H1 (cell line): ENCODE measurements at regions not wholly inside any gene's neighbourhood (a gene's known extent, or its start where the extent isn't known, plus 50 kb on each side); places are given as distances from the start of the nearest gene placed in this dataset.

ENCODE experiments used
- CTCF ChIA-PET: fragments of 300-600 bp; sonication (Branson Sonifier 250); formaldehyde crosslinking; loops from one replicate; lab custom pipeline; 2021; ENCODE audit not compliant: partially characterized antibody; lab: Charles Lee
- POLR2A ChIA-PET: fragments of 300-600 bp; sonication (Branson Sonifier 250); formaldehyde crosslinking; loops from one replicate; lab custom pipeline; 2021; ENCODE audit warnings: inconsistent platforms; ENCODE audit not compliant: partially characterized antibody; lab: Charles Lee
- DNase-seq, 2 experiments: peaks; one replicate each; pipeline versions ENCODE4 v3.0.0 to v3.0.0-alpha.2; 2010 to 2022; ENCODE audit warnings: low spot score in 2 of 2, low read depth in 1 of 2, mixed read lengths in 1 of 2
- FAIRE-seq: peaks from 2 replicates; lab custom pipeline; 2011; peaks lifted over from hg19 to GRCh38; lab: Jason Lieb, UNC
- H2AFZ ChIP-seq: 2 replicates; pipeline ENCODE4 v1.8.1; 2012; ENCODE audit warnings: low read length, inconsistent platforms
- H2AK5ac ChIP-seq: 2 replicates; pipeline ENCODE4 v1.6.1; 2013; ENCODE audit warnings: low read depth, low read length
- H2BK120ac ChIP-seq: replicated peaks from 2 replicates; pipeline ENCODE3; 2013; ENCODE audit warnings: low read depth, low read length, inconsistent platforms
- H2BK12ac ChIP-seq: 2 replicates; pipeline ENCODE4 v1.6.1; 2013; ENCODE audit warnings: low read depth, low read length
- H2BK15ac ChIP-seq: 2 replicates; pipeline ENCODE4 v1.6.1; 2013; ENCODE audit warnings: low read length
- H2BK20ac ChIP-seq: 2 replicates; pipeline ENCODE4 v1.6.1; 2013; ENCODE audit warnings: low read length
- H2BK5ac ChIP-seq: 2 replicates; pipeline ENCODE4 v1.6.1; 2013; ENCODE audit warnings: low read depth, low read length
- H3K14ac ChIP-seq: 2 replicates; pipeline ENCODE4 v1.6.1; 2013; ENCODE audit warnings: inconsistent platforms; ENCODE audit not compliant: insufficient read length
- H3K18ac ChIP-seq: 2 replicates; pipeline ENCODE4 v1.6.1; 2013; ENCODE audit warnings: low read length; ENCODE audit errors: extremely low read depth
- H3K23ac ChIP-seq: 2 replicates; pipeline ENCODE4 v1.6.1; 2013; ENCODE audit warnings: inconsistent platforms; ENCODE audit not compliant: insufficient read length
- H3K23me2 ChIP-seq: 2 replicates; pipeline ENCODE4 v1.6.1; 2013; ENCODE audit warnings: low read depth, low read length
- H3K27ac ChIP-seq: 2 replicates; pipeline ENCODE4 v1.6.1; 2011; ENCODE audit warnings: low read depth, low read length, inconsistent platforms
- H3K27me3 ChIP-seq, 4 experiments: replicated peaks in 1 of 4; 1 replicate in 1 of 4; 2 replicates in 3 of 4; pipeline versions ENCODE4 v1.6.1 to v1.8.1; 2011 to 2013; ENCODE audit warnings: low read length in 3 of 4, mild to moderate bottlenecking in 3 of 4, inconsistent platforms in 2 of 4, mixed read lengths in 2 of 4, moderate library complexity in 1 of 4; ENCODE audit not compliant: control insufficient read depth in 3 of 4, insufficient read depth in 3 of 4; ENCODE audit errors: extremely low read depth in 1 of 4
- H3K36me3 ChIP-seq, 4 experiments: 2 replicates each; pipeline versions ENCODE4 v1.6.1 to v1.8.1; 2011 to 2013; ENCODE audit warnings: mild to moderate bottlenecking in 4 of 4, low read length in 3 of 4, moderate library complexity in 2 of 4, control low read depth in 1 of 4, inconsistent platforms in 1 of 4; ENCODE audit not compliant: insufficient read depth in 4 of 4, control insufficient read depth in 2 of 4
- H3K4ac ChIP-seq: replicated peaks from 2 replicates; pipeline ENCODE3; 2013; ENCODE audit warnings: low read length, low read depth, mixed read lengths, inconsistent platforms; ENCODE audit not compliant: insufficient read length
- H3K4me1 ChIP-seq, 4 experiments: replicated peaks in 1 of 4; 1 replicate in 1 of 4; 2 replicates in 3 of 4; pipeline versions ENCODE4 v1.6.1 to v1.8.1; 2011 to 2013; ENCODE audit warnings: low read length in 3 of 4, inconsistent platforms in 2 of 4, mixed read lengths in 1 of 4; ENCODE audit not compliant: insufficient read depth in 4 of 4, control insufficient read depth in 3 of 4
- H3K4me2 ChIP-seq, 2 experiments: 2 replicates each; pipeline versions ENCODE4 v1.6.1 to v1.8.1; 2011 to 2013; ENCODE audit warnings: low read depth in 2 of 2, low read length in 2 of 2, control low read depth in 1 of 2, inconsistent platforms in 1 of 2, mild to moderate bottlenecking in 1 of 2; ENCODE audit not compliant: insufficient read depth in 1 of 2
- H3K4me3 ChIP-seq, 4 experiments: fragments of 200-600, 300-600 bp in 1 of 4; sonication (generic), shearing (Covaris generic), sonication (Bioruptor Twin) in 1 of 4; 2 replicates each; pipeline versions ENCODE4 v1.5.1 to v1.8.1; 2011 to 2016; ENCODE audit warnings: low read length in 4 of 4, low read depth in 3 of 4, control low read depth in 2 of 4, inconsistent platforms in 2 of 4, mild to moderate bottlenecking in 2 of 4, mixed read lengths in 1 of 4, moderate library complexity in 1 of 4; ENCODE audit not compliant: insufficient read depth in 2 of 4; ENCODE audit errors: extremely low read depth in 1 of 4
- H3K56ac ChIP-seq: replicated peaks from 2 replicates; pipeline ENCODE3; 2013; ENCODE audit warnings: low read depth, mild to moderate bottlenecking, mixed read lengths, low read length, inconsistent platforms; ENCODE audit not compliant: insufficient read length
- H3K79me1 ChIP-seq: 2 replicates; pipeline ENCODE4 v1.6.1; 2013; ENCODE audit warnings: low read depth, low read length, control low read depth
- H3K79me2 ChIP-seq, 2 experiments: 2 replicates each; pipeline versions ENCODE4 v1.6.1 to v1.8.1; 2012 to 2013; ENCODE audit warnings: low read length in 2 of 2, mild to moderate bottlenecking in 2 of 2, inconsistent platforms in 1 of 2; ENCODE audit not compliant: insufficient read depth in 2 of 2, control insufficient read depth in 1 of 2
- H3K9ac ChIP-seq, 4 experiments: replicated peaks in 1 of 4; 1 replicate in 1 of 4; 2 replicates in 3 of 4; pipeline versions ENCODE4 v1.6.1 to v1.8.1; 2011 to 2013; ENCODE audit warnings: low read depth in 3 of 4, low read length in 3 of 4, control low read depth in 2 of 4, mild to moderate bottlenecking in 2 of 4, moderate library complexity in 2 of 4, inconsistent platforms in 1 of 4; ENCODE audit errors: extremely low read depth in 1 of 4
- H3K9me3 ChIP-seq, 2 experiments: 2 replicates each; pipeline versions ENCODE4 v1.6.1 to v1.8.1; 2012 to 2013; ENCODE audit warnings: mild to moderate bottlenecking in 2 of 2, moderate library complexity in 2 of 2, control low read depth in 1 of 2, inconsistent platforms in 1 of 2, low read depth in 1 of 2, low read length in 1 of 2, mixed read lengths in 1 of 2; ENCODE audit not compliant: insufficient read depth in 2 of 2
- H4K20me1 ChIP-seq, 2 experiments: replicated peaks in 1 of 2; 2 replicates each; pipeline versions ENCODE3 to v1.8.1; 2011 to 2013; ENCODE audit warnings: inconsistent platforms in 2 of 2, low read length in 2 of 2, mild to moderate bottlenecking in 1 of 2; ENCODE audit not compliant: insufficient read depth in 2 of 2, control insufficient read depth in 1 of 2
- H4K5ac ChIP-seq: 2 replicates; pipeline ENCODE4 v1.6.1; 2013; ENCODE audit warnings: low read length, low read depth, mixed read lengths, inconsistent platforms; ENCODE audit not compliant: insufficient read length
- H4K8ac ChIP-seq: 2 replicates; pipeline ENCODE4 v1.8.0; 2013; ENCODE audit warnings: mild to moderate bottlenecking, moderate library complexity, low read length, inconsistent platforms; ENCODE audit not compliant: insufficient read depth; ENCODE audit errors: extremely low read depth
- H4K91ac ChIP-seq: replicated peaks from 2 replicates; pipeline ENCODE3; 2013; ENCODE audit warnings: low read length, mixed read lengths, inconsistent platforms; ENCODE audit not compliant: insufficient read length
- ASH2L ChIP-seq: fragments of 200-600, 300-600 bp; sonication (generic); IDR thresholded peaks from one replicate; pipeline ENCODE4 v1.7.1; 2017; ENCODE audit warnings: low read length
- EGR1 ChIP-seq: IDR thresholded peaks from 2 replicates; pipeline ENCODE4 v1.6.1; 2011; ENCODE audit warnings: low read depth, low read length, borderline replicate concordance
- EP300 ChIP-seq, 2 experiments: IDR thresholded peaks; 1 replicate in 1 of 2; 2 replicates in 1 of 2; pipeline ENCODE4 v1.6.1; 2011 to 2012; ENCODE audit warnings: low read depth in 2 of 2, low read length in 2 of 2, mild to moderate bottlenecking in 2 of 2, borderline replicate concordance in 1 of 2, inconsistent platforms in 1 of 2, moderate library complexity in 1 of 2
- GABPA ChIP-seq: IDR thresholded peaks from 2 replicates; pipeline ENCODE4 v1.6.1; 2011; ENCODE audit warnings: mild to moderate bottlenecking, low read length, moderate library complexity, borderline replicate concordance; ENCODE audit not compliant: insufficient read depth
- JUN ChIP-seq: IDR thresholded peaks from 2 replicates; pipeline ENCODE4 v1.6.1; 2011; ENCODE audit warnings: low read depth, mild to moderate bottlenecking, improper control_type of control experiment, low read length
- KDM4A ChIP-seq: IDR thresholded peaks from one replicate; pipeline ENCODE4 v1.7.1; 2012; ENCODE audit warnings: low read depth, mild to moderate bottlenecking, moderate library complexity, low read length, inconsistent platforms; ENCODE audit not compliant: severe bottlenecking
- MAFK ChIP-seq: IDR thresholded peaks from 2 replicates; pipeline ENCODE4 v1.6.1; 2012; ENCODE audit warnings: low read depth, mild to moderate bottlenecking, improper control_type of control experiment, low read length
- SRF ChIP-seq: IDR thresholded peaks from 2 replicates; pipeline ENCODE4 v1.6.1; 2011; ENCODE audit warnings: mild to moderate bottlenecking, low read depth, low read length, moderate library complexity
- ZNF274 ChIP-seq: IDR thresholded peaks from 2 replicates; pipeline ENCODE4 v1.7.0; 2012; ENCODE audit warnings: low read length, borderline replicate concordance; ENCODE audit errors: extremely low read depth
- WGBS, 2 experiments: shearing (Covaris generic) in 1 of 2; methylation state at CpG; one replicate each; pipeline versions ENCODE4 v1.1.6 to v1.1.7; 2013 to 2015; ENCODE audit warnings: low lambda C conversion rate in 2 of 2, mixed read lengths in 2 of 2, inconsistent platforms in 1 of 2, low coverage in 1 of 2, missing lambda C conversion rate in 1 of 2; ENCODE audit not compliant: insufficient replicate concordance in 2 of 2, insufficient coverage in 1 of 2, insufficient read length in 1 of 2; ENCODE audit errors: extremely low coverage in 1 of 2, missing lambda C conversion rate in 1 of 2; 5-methylcytosine and 5-hydroxymethylcytosine counted together

- FAIRE-seq: no peak
- no peak overlapping the region for H3K56ac ChIP-seq
- no peak overlapping the region for H2BK12ac ChIP-seq
- no peak overlapping the region for H2BK120ac ChIP-seq
- no peak overlapping the region for H3K4ac ChIP-seq
- H2AK5ac ChIP-seq: no peak overlapping the region
- H2BK20ac ChIP-seq: no peak overlapping the region
- no peaks in the 10 kb centered on the region for H4K20me1 ChIP-seq
- POLR2A ChIA-PET: no interaction called here
- H3K9ac ChIP-seq: no peak overlapping the region
- no peak overlapping the region for H4K8ac ChIP-seq
- no peaks in the 10 kb centered on the region for H3K4me1 ChIP-seq
- H3K14ac ChIP-seq: no peak overlapping the region
- no peak overlapping the region for H2BK15ac ChIP-seq
- DNase-seq: no peak
- H2AFZ ChIP-seq: no peak overlapping the region
- 100% methylated on average over 2 of the region's 2 CpGs; no CpG with 5 or more reads in 1 of the 2 experiments for WGBS, 2 experiments
- no peaks in the 10 kb centered on the region for H3K79me2 ChIP-seq
- H3K4me2 ChIP-seq: no peak overlapping the region
- CTCF ChIA-PET: no interaction called here
- H3K9me3 ChIP-seq: peaks cover 14 to 29% of the 10 kb centered on the region in 2 experiments
- H3K79me1 ChIP-seq: no peaks in the 10 kb centered on the region
- no peak for TF ChIP-seq EP300 (IDR thresholded peaks at IDR 0.05; ENCODE audit: borderline replicate concordance in 1 of 2, low read depth in 2 of 2, low read length in 2 of 2)
- TF ChIP-seq GABPA: no peak
- no peak for TF ChIP-seq EGR1
- no peak for TF ChIP-seq ASH2L
- TF ChIP-seq SRF: no peak
- no peak for TF ChIP-seq MAFK
- no peak for TF ChIP-seq ZNF274
- TF ChIP-seq JUN: no peak
- no peak for TF ChIP-seq KDM4A
- no peak overlapping the region for H3K27ac ChIP-seq
- no peaks in the 10 kb centered on the region for H3K23me2 ChIP-seq
- no peak overlapping the region for H3K23ac ChIP-seq
- H3K27me3 ChIP-seq: no peaks in the 10 kb centered on the region
- no peak overlapping the region for H3K18ac ChIP-seq
- no peak overlapping the region for H2BK5ac ChIP-seq
- H3K4me3 ChIP-seq: no peak overlapping the region
- H4K5ac ChIP-seq: no peak overlapping the region
- H4K91ac ChIP-seq: no peak overlapping the region
- H3K36me3 ChIP-seq: no peaks in the 10 kb centered on the region
Measured at GRCh38 chr18:42445359-42445758, 490.3 kb downstream of the PIK3C3 start.
